PC-3 (cell line): ENCODE measurements at regions not wholly inside any gene's neighbourhood (a gene's known extent, or its start where the extent isn't known, plus 50 kb on each side); places are given as distances from the start of the nearest gene placed in this dataset.

Experiments used
- CTCF ChIP-seq: fragments of 300-600 bp; sonication (generic); conservative IDR thresholded peaks from 2 replicates; pipeline ENCODE4 v1.5.1; 2017; ENCODE audit warnings: antibody characterized with exemption, low read depth, mild to moderate bottlenecking, low read length
- EZH2 ChIP-seq: fragments of 300-600 bp; sonication (generic); IDR thresholded peaks from one replicate; pipeline ENCODE4 v1.6.1; 2017; ENCODE audit warnings: antibody characterized with exemption, mild to moderate bottlenecking, low read length; ENCODE audit not compliant: unreplicated experiment
- EZH2phosphoT487 ChIP-seq: fragments of 300-600 bp; sonication (generic); IDR thresholded peaks from 2 replicates; pipeline ENCODE4 v1.6.1; 2018; ENCODE audit warnings: mild to moderate bottlenecking, antibody characterized with exemption, low read length, borderline replicate concordance

GRCh38 chr1:208691012-208691411 lies 446.8 kb upstream of the PLXNA2 start:
- no peak for TF ChIP-seq CTCF
- no peak for TF ChIP-seq EZH2
- TF ChIP-seq EZH2phosphoT487, result no peak
